K562 (cell line): ENCODE measurements at regions not wholly inside any gene's neighbourhood (a gene's known extent, or its start where the extent isn't known, plus 50 kb on each side); places are given as distances from the start of the nearest gene placed in this dataset.

Experiments used
- ATAC-seq: fragments of 200-7000 bp; cut with Tn5 transposase; 3 replicates; pipeline ENCODE4 v1.9.1; 2020; ENCODE audit warnings: moderate library complexity
- BruUV-seq: library from RNA; stranded (reverse); fragments of 400-500 nt; replicated peaks from 2 replicates; lab custom pipeline; 2021; lab: Mats Ljungman, UMichigan
- CTCF ChIA-PET: fragments of 300-600 bp; formaldehyde crosslinking; extraction: SDS; loops from one replicate; lab custom pipeline; 2021; ENCODE audit warnings: low intra/inter-chr PET ratio; lab: Yijun Ruan, JAX
- POLR2A ChIA-PET: fragments of 300-600, 350-650 bp; sonication (Branson Sonifier 250); formaldehyde crosslinking; extraction: SDS; loops from one replicate; lab custom pipeline; 2021; ENCODE audit warnings: antibody characterized with exemption, inconsistent platforms; lab: Yijun Ruan, JAX
- DNase-seq, 4 experiments: peaks; one replicate each; pipeline versions ENCODE4 v3.0.0 to v3.0.0-alpha.2; 2011 to 2018; ENCODE audit warnings: low spot score in 3 of 4, mixed read lengths in 3 of 4; ENCODE audit errors: extremely low read depth in 1 of 4
- FAIRE-seq: peaks from 2 replicates; lab custom pipeline; 2011; peaks lifted over from hg19 to GRCh38; lab: Jason Lieb, UNC
- H2AFZ ChIP-seq: 2 replicates; pipeline ENCODE4 v1.6.0; 2011; ENCODE audit warnings: low read depth, low read length, control low read depth, inconsistent platforms
- H3K27ac ChIP-seq: fragments of 200-600 bp; 3 replicates; pipeline ENCODE4 v1.8.0; 2011; ENCODE audit warnings: low read depth, mild to moderate bottlenecking, control low read depth, inconsistent platforms, low read length, moderate library complexity, mixed read lengths; ENCODE audit errors: extremely low read depth
- H3K27me3 ChIP-seq, 2 experiments: fragments of 300-600 bp in 1 of 2; 2 replicates in 1 of 2; 3 replicates in 1 of 2; pipeline versions ENCODE4 v1.6.0 to v1.8.0; 2011; ENCODE audit warnings: inconsistent platforms in 2 of 2, low read length in 2 of 2, mild to moderate bottlenecking in 1 of 2, mixed read lengths in 1 of 2, moderate library complexity in 1 of 2; ENCODE audit not compliant: control insufficient read depth in 2 of 2, insufficient read depth in 2 of 2
- H3K36me3 ChIP-seq: fragments of 300-600 bp; 3 replicates; pipeline ENCODE4 v1.8.0; 2011; ENCODE audit warnings: mild to moderate bottlenecking, low read length, inconsistent platforms; ENCODE audit not compliant: control insufficient read depth, insufficient read depth
- H3K4me1 ChIP-seq, 2 experiments: fragments of 200-600 bp in 1 of 2; replicated peaks in 1 of 2; 2 replicates in 1 of 2; 3 replicates in 1 of 2; pipeline versions ENCODE4 v1.5.1 to v1.8.0; 2011; ENCODE audit warnings: inconsistent platforms in 2 of 2, low read length in 2 of 2, mild to moderate bottlenecking in 1 of 2, mixed read lengths in 1 of 2, moderate library complexity in 1 of 2; ENCODE audit not compliant: control insufficient read depth in 2 of 2, insufficient read depth in 2 of 2
- H3K4me2 ChIP-seq: 2 replicates; pipeline ENCODE4 v1.6.1; 2011; ENCODE audit warnings: low read length, control low read depth, inconsistent platforms, mixed read lengths; ENCODE audit not compliant: insufficient read depth
- H3K4me3 ChIP-seq: fragments of 200-600 bp; sonication (generic), shearing (Covaris generic); 2 replicates; pipeline ENCODE4 v1.5.1; 2016; ENCODE audit warnings: control low read depth, inconsistent platforms
- H3K79me2 ChIP-seq: fragments of 200-600 bp; 3 replicates; pipeline ENCODE4 v1.8.0; 2011; ENCODE audit warnings: low read length, inconsistent platforms; ENCODE audit not compliant: control insufficient read depth, insufficient read depth
- H3K9ac ChIP-seq, 2 experiments: 2 replicates each; pipeline versions ENCODE4 v1.6.0 to v1.6.1; 2011; ENCODE audit warnings: low read depth in 2 of 2, low read length in 2 of 2, control low read depth in 1 of 2, inconsistent platforms in 1 of 2, mild to moderate bottlenecking in 1 of 2, mixed read lengths in 1 of 2; ENCODE audit not compliant: insufficient read depth in 1 of 2
- H3K9me1 ChIP-seq: one replicate; pipeline ENCODE4 v1.6.0; 2011; ENCODE audit warnings: inconsistent platforms, mild to moderate bottlenecking, low read length, moderate library complexity; ENCODE audit not compliant: control insufficient read depth, insufficient read depth
- H3K9me3 ChIP-seq: replicated peaks from 2 replicates; pipeline ENCODE4 v1.5.1; 2011; ENCODE audit warnings: low read depth, low read length, inconsistent platforms; ENCODE audit not compliant: control insufficient read depth, insufficient read depth
- H4K20me1 ChIP-seq: replicated peaks from 2 replicates; pipeline ENCODE4 v1.6.1; 2011; ENCODE audit warnings: low read length, inconsistent platforms, mixed read lengths; ENCODE audit not compliant: control insufficient read depth, insufficient read depth
- CCAR2 ChIP-seq: fragments of 200-400 bp; formaldehyde crosslinking; IDR thresholded peaks from 2 replicates; pipeline ENCODE4 v1.6.1; 2017; ENCODE audit warnings: mild to moderate bottlenecking, low read depth, low read length
- CHD1 ChIP-seq: fragments of 200-600 bp; sonication (generic); IDR thresholded peaks from one replicate; pipeline ENCODE4 v1.6.1; 2012; ENCODE audit warnings: mild to moderate bottlenecking, moderate library complexity, low read length, inconsistent platforms
- ZNF589 ChIP-seq: fragments of 200-800 bp; sonication (Bioruptor generic); IDR thresholded peaks from 2 replicates; pipeline ENCODE4 v1.6.1; 2016; ENCODE audit warnings: low read depth, missing genetic modification characterization, missing compliant biosample characterization
- ZNF75A ChIP-seq: fragments of 450-650 bp; formaldehyde crosslinking; IDR thresholded peaks from 2 replicates; pipeline ENCODE4 v1.4.0; 2020; ENCODE audit warnings: mild to moderate bottlenecking
- WGBS: fragments of 100-300 bp; shearing (Covaris generic); methylation state at CpG from one replicate; pipeline ENCODE4 v1.1.6; 2016; ENCODE audit warnings: low coverage, mixed read lengths; ENCODE audit not compliant: insufficient coverage; ENCODE audit errors: missing lambda C conversion rate; 5-methylcytosine and 5-hydroxymethylcytosine counted together
- in situ Hi-C: fragments of 300-500 bp; cut with MboI; formaldehyde crosslinking; loops from 4 replicates; pipeline ENCODE4 v1.15.0; 2018; ENCODE audit warnings: inconsistent platforms, mixed read lengths
- intact Hi-C: fragments of 100-400 bp; cut with micrococcal nuclease; formaldehyde crosslinking; loops from 2 replicates; pipeline ENCODE4 v1.14.2; 2022
- TF ChIP-seq, protein P1 (sequence below): fragments of 250-450 bp; sonication (Bioruptor Pico); IDR thresholded peaks from 2 replicates; pipeline ENCODE4 v1.4.0; 2020; ENCODE audit warnings: mild to moderate bottlenecking, moderate library complexity
- TF ChIP-seq, protein P2 (sequence below): fragments of 200-800 bp; sonication (Bioruptor generic); IDR thresholded peaks from 2 replicates; pipeline ENCODE4 v1.6.1; 2017; ENCODE audit warnings: missing genetic modification characterization, missing compliant biosample characterization
- TF ChIP-seq, protein P3 (sequence below): IDR thresholded peaks from 2 replicates; pipeline ENCODE4 v1.6.1; 2014; ENCODE audit warnings: antibody characterized with exemption

DNA sequence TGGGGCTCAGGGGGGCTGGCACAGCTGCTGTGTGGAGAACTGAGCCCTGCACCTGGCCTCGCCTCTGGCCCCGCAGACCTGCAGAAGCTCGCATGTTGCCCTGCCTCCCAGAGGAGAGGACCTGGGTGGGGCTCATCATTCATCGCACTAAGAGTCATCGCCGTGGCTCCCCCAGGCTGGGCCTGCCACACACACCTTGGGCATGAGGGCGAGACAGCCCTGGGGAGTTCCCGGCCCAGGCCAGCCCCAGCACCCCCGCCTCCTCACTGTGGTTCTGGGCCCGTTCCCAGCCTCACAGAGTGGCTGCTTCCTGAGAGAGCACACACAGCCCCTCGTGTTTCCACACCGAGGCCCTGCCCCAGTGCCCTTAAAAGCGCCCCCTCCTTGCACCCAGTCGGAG, 694.6 kb downstream of the TBC1D22A start:
- in situ Hi-C loops (no loop called here), intact Hi-C loops (no loop called here)
- WGBS = 0% methylated on average over 4 of the region's 14 CpGs
- TF ChIP-seq CCAR2 = no peak
- TF ChIP-seq, protein P1, sequence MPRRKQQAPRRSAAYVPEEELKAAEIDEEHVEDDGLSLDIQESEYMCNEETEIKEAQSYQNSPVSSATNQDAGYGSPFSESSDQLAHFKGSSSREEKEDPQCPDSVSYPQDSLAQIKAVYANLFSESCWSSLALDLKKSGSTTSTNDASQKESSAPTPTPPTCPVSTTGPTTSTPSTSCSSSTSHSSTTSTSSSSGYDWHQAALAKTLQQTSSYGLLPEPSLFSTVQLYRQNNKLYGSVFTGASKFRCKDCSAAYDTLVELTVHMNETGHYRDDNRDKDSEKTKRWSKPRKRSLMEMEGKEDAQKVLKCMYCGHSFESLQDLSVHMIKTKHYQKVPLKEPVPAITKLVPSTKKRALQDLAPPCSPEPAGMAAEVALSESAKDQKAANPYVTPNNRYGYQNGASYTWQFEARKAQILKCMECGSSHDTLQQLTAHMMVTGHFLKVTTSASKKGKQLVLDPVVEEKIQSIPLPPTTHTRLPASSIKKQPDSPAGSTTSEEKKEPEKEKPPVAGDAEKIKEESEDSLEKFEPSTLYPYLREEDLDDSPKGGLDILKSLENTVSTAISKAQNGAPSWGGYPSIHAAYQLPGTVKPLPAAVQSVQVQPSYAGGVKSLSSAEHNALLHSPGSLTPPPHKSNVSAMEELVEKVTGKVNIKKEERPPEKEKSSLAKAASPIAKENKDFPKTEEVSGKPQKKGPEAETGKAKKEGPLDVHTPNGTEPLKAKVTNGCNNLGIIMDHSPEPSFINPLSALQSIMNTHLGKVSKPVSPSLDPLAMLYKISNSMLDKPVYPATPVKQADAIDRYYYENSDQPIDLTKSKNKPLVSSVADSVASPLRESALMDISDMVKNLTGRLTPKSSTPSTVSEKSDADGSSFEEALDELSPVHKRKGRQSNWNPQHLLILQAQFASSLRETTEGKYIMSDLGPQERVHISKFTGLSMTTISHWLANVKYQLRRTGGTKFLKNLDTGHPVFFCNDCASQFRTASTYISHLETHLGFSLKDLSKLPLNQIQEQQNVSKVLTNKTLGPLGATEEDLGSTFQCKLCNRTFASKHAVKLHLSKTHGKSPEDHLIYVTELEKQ (CRISPR knock-in tag) = no peak
- TF ChIP-seq ZNF75A (CRISPR knock-in tag) = no peak
- no peak for TF ChIP-seq CHD1
- TF ChIP-seq, protein P2, sequence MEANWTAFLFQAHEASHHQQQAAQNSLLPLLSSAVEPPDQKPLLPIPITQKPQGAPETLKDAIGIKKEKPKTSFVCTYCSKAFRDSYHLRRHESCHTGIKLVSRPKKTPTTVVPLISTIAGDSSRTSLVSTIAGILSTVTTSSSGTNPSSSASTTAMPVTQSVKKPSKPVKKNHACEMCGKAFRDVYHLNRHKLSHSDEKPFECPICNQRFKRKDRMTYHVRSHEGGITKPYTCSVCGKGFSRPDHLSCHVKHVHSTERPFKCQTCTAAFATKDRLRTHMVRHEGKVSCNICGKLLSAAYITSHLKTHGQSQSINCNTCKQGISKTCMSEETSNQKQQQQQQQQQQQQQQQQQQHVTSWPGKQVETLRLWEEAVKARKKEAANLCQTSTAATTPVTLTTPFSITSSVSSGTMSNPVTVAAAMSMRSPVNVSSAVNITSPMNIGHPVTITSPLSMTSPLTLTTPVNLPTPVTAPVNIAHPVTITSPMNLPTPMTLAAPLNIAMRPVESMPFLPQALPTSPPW = no peak
- TF ChIP-seq, protein P3, sequence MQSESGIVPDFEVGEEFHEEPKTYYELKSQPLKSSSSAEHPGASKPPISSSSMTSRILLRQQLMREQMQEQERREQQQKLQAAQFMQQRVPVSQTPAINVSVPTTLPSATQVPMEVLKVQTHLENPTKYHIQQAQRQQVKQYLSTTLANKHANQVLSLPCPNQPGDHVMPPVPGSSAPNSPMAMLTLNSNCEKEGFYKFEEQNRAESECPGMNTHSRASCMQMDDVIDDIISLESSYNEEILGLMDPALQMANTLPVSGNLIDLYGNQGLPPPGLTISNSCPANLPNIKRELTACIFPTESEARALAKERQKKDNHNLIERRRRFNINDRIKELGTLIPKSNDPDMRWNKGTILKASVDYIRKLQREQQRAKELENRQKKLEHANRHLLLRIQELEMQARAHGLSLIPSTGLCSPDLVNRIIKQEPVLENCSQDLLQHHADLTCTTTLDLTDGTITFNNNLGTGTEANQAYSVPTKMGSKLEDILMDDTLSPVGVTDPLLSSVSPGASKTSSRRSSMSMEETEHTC = no peak
- TF ChIP-seq ZNF589 (CRISPR knock-in tag) = no peak

More for the DNA sequence above, 694.6 kb downstream of the TBC1D22A start:
- Histone ChIP-seq H3K9ac (no peak overlapping the region), H3K79me2 (no peaks in the 10 kb centered on the region), H3K27me3 (peaks cover 0 to 5% of the 10 kb centered on the region in 2 experiments; a peak in 1 of 5 replicates), H3K36me3 (no peaks in the 10 kb centered on the region), H3K4me2 (no peak overlapping the region), H2AFZ (no peak overlapping the region), H3K4me1 (no peaks in the 10 kb centered on the region), H3K27ac (no peak overlapping the region), H4K20me1 (no peaks in the 10 kb centered on the region), H3K4me3 (no peak overlapping the region), H3K9me1 (no peaks in the 10 kb centered on the region), H3K9me3 (no peaks in the 10 kb centered on the region)
- DNase-seq (no peak), FAIRE-seq (no peak), ATAC-seq (no peak)
- no TSS peak for BruUV-seq
- POLR2A ChIA-PET = no interaction called here
- CTCF ChIA-PET = no interaction called here
